Loucy (cell line): ENCODE measurements at regions not wholly inside any gene's neighbourhood (a gene's known extent, or its start where the extent isn't known, plus 50 kb on each side); places are given as distances from the start of the nearest gene placed in this dataset.
"Not testable (repeated sequence)": the region's sequence is repeated elsewhere in the genome, so short reads cannot be mapped to it uniquely, and the experiment has no call there.

Experiments used
- H2AFZ ChIP-seq: fragments of 200-600 bp; sonication (generic); 2 replicates; pipeline ENCODE4 v1.6.0; 2016; ENCODE audit warnings: antibody characterized with exemption, mild to moderate bottlenecking, low read length, moderate library complexity
- H3F3A ChIP-seq: fragments of 200-600 bp; 2 replicates; pipeline ENCODE4 v1.6.0; 2016; ENCODE audit warnings: antibody characterized with exemption, low read depth, mild to moderate bottlenecking
- H3K27me3 ChIP-seq: fragments of 200-600 bp; sonication (generic); 2 replicates; pipeline ENCODE4 v1.6.1; 2014; ENCODE audit warnings: low read length, mild to moderate bottlenecking; ENCODE audit not compliant: insufficient read depth, poor library complexity, severe bottlenecking
- H3K36me3 ChIP-seq: fragments of 200-600 bp; sonication (generic); 2 replicates; pipeline ENCODE4 v1.6.1; 2016; ENCODE audit warnings: low read length; ENCODE audit not compliant: insufficient read depth
- H3K4me1 ChIP-seq: fragments of 200-600 bp; sonication (generic); 2 replicates; pipeline ENCODE4 v1.5.1; 2014; ENCODE audit warnings: low read length, mild to moderate bottlenecking; ENCODE audit not compliant: insufficient read depth, poor library complexity, severe bottlenecking
- H3K4me2 ChIP-seq: fragments of 200-600 bp; sonication (generic); 2 replicates; pipeline ENCODE4 v1.6.0; 2014; ENCODE audit warnings: antibody characterized with exemption, low read length, low read depth, mild to moderate bottlenecking; ENCODE audit not compliant: poor library complexity, severe bottlenecking
- H3K4me3 ChIP-seq: fragments of 200-600 bp; sonication (generic); 2 replicates; pipeline ENCODE4 v1.5.1; 2014; ENCODE audit warnings: low read length, mild to moderate bottlenecking, mixed read lengths; ENCODE audit not compliant: poor library complexity, severe bottlenecking
- H3K79me2 ChIP-seq: fragments of 200-600 bp; sonication (generic); 2 replicates; pipeline ENCODE4 v1.6.1; 2014; ENCODE audit warnings: low read length; ENCODE audit not compliant: insufficient read depth
- H3K9ac ChIP-seq: fragments of 200-600 bp; sonication (generic); 2 replicates; pipeline ENCODE4 v1.6.0; 2014; ENCODE audit warnings: mild to moderate bottlenecking, low read depth, low read length, moderate library complexity; ENCODE audit not compliant: poor library complexity, severe bottlenecking
- H3K9me2 ChIP-seq: fragments of 200-600 bp; sonication (generic); replicated peaks from 2 replicates; pipeline ENCODE4 v1.6.1; 2016; ENCODE audit warnings: low read depth, low read length, mixed read lengths
- H3K9me3 ChIP-seq: fragments of 200-600 bp; sonication (generic); 2 replicates; pipeline ENCODE4 v1.6.1; 2014; ENCODE audit warnings: mild to moderate bottlenecking, antibody characterized with exemption, low read length, low read depth; ENCODE audit not compliant: insufficient read depth
- H4K20me1 ChIP-seq: fragments of 200-600 bp; sonication (generic); 2 replicates; pipeline ENCODE4 v1.6.0; 2014; ENCODE audit warnings: antibody characterized with exemption, low read length, mild to moderate bottlenecking; ENCODE audit not compliant: insufficient read depth, poor library complexity, severe bottlenecking

DNA sequence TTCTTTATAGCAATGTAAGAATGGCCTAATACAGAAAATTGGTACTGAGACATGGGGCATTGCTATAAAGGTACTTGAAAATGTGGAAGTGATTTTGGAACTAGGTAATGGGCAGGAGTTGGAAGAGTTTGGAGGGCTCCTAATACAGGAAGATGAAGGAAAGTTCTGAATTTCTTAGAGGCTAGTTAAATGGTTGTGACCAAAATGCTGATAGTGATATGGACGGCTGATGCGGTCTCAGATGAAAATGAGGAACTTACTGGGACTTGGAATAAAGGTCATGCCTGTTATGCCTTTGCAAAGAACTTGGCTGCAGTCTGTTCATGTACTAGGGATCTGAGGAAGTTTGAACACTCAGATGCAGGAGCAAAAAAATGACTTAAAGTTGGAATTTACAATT is 132.2 kb upstream of the ZNG1F start:
- not testable (repeated sequence) for H3K4me2 ChIP-seq, H3K9me3 ChIP-seq, H3F3A ChIP-seq, H3K9me2 ChIP-seq, H3K9ac ChIP-seq, H3K36me3 ChIP-seq, H2AFZ ChIP-seq, H3K4me1 ChIP-seq, H3K79me2 ChIP-seq, H4K20me1 ChIP-seq, H3K27me3 ChIP-seq, H3K4me3 ChIP-seq

DNA sequence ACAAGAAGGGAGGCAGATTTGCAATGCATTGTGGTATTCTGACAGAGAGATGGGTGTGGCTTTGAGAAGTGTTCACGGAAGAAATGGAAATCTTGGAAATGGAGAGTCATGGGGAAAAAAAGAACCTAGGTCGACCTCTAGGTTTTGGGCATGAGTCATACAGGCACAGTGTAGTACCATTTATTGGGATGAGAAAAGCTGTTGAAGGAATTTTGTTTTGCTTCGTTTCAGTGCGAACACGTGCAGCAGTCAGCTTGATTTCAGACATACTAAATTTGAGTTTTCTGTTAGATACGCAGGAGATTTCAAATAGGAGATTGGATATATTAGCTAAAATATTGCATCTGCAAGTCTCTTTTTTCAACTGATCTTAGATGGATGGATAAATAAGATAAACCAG is 119.8 kb upstream of the ZNG1F start:
- H3K4me1 ChIP-seq, H3K4me2 ChIP-seq, H3K27me3 ChIP-seq, H3K4me3 ChIP-seq, H3K9ac ChIP-seq, H3K9me2 ChIP-seq, H3K79me2 ChIP-seq, H3F3A ChIP-seq, H3K9me3 ChIP-seq, H4K20me1 ChIP-seq, H3K36me3 ChIP-seq, H2AFZ ChIP-seq: not testable (repeated sequence)

DNA sequence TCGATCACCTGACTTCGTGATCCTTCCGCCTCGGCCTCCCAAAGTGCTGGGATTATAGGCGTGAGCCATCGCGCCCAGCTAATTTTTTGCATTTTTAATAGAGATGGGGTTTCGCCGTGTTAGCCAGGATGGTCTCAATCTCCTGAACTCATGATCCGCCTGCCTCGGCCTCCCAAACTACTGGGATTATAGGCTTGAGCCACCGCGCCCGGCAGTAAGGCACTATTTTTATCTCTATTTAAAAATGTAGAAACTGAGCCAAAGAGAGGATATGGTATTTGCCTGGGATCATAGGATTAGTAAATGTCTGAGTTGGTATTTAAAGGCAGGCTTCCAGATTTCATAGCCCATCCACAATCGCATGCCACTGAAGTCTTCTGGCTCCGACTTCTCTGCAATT is 96.6 kb upstream of the ZNG1F start:
- H3K4me1 ChIP-seq, H3K27me3 ChIP-seq, H3K9ac ChIP-seq, H3K4me3 ChIP-seq, H3K9me2 ChIP-seq, H4K20me1 ChIP-seq, H2AFZ ChIP-seq, H3K79me2 ChIP-seq, H3K36me3 ChIP-seq, H3K4me2 ChIP-seq, H3K9me3 ChIP-seq, H3F3A ChIP-seq: not testable (repeated sequence)

DNA sequence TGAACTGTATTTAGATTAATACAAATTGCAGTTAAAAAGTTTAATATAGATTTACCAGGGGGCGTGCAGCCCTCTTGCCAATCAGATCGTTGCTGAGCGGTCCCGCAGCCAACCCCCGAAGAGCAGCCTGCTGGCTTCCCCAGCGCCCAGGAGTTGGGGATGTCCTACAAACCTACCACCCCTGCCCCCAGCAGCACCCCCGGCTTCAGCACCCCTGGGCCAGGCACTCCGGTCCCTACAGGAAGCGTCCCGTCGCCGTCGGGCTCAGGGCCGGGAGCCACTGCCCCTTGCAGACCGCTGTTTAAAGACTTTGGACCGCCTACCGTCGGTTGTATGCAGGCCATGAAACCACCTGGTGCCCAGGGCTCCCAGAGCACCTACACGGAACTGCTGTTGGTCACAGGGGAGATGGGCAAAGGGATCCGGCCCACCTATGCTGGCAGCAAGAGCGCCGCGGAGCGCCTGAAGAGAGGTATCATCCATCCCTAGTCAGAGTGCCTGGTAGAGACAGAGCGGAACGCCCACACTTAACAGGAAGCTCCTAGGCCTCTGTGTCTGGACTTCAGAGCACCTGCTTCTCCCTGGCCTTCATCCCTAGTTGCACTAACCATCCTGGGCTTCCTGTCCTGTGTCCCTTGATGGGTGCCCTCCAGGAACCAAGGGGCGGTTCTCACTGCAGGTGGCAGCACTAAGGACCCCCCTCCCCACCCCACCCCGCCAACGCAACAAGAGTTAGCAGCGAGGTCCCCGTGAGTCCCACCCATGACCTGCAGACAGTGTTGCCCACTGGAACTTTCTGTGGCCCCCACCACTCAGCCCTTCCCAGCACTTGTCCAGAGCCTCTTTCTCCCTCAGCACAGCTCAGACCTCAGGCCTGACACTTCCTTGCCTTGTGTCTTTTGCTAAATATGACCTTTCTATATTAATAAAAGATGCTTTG is 91.5 kb upstream of the ZNG1F start:
- H3K36me3 ChIP-seq, H3K4me3 ChIP-seq, H4K20me1 ChIP-seq, H3K4me2 ChIP-seq, H3K4me1 ChIP-seq, H2AFZ ChIP-seq, H3F3A ChIP-seq, H3K9me2 ChIP-seq, H3K9me3 ChIP-seq, H3K79me2 ChIP-seq, H3K27me3 ChIP-seq, H3K9ac ChIP-seq: not testable (repeated sequence)

DNA sequence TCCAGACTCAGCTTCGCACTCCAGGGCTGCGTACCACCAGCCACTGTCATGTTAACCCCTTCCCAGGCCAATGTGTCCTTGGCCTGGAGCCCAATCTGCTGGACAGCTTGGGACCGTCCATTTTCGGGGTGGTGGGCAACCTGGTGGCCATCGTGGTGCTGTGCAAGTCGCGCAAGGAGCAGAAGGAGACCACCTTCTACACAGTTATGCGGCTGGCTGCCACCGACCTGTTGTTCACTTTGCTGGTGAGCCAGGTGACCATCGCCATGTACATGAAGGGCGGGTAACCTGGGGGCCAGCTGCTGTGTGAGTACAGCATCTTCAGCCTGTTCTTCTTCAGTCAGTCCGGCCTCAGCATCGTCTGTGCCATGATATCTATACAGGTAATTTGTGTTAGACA is 90.3 kb upstream of the ZNG1F start:
- H3K9me2 ChIP-seq, H3K4me1 ChIP-seq, H2AFZ ChIP-seq, H3K79me2 ChIP-seq, H3K9ac ChIP-seq, H3K4me2 ChIP-seq, H4K20me1 ChIP-seq, H3K27me3 ChIP-seq, H3K9me3 ChIP-seq, H3K4me3 ChIP-seq, H3F3A ChIP-seq, H3K36me3 ChIP-seq: not testable (repeated sequence)

DNA sequence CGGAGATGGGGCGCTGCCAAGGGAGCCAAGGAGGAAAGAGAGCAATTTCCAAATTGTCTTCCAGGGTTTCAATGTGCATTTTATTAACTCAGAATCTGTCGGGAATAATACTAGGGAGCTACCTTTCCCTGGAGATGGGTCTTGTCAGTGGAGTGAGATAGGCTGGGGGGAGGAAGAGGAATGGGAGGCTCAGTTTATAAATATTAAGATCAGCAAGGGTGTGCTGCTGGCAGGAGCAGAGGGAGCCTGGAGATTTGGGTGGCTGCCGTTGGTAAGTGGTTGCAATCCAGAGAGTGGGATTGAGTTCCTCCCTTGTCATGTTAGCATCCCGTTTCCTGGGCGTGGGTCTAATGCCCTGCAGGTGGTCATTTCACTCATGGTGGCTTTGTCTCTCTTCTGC is 89.9 kb upstream of the ZNG1F start:
- H3K9me2 ChIP-seq, H3K27me3 ChIP-seq, H3K4me1 ChIP-seq, H3K9me3 ChIP-seq, H4K20me1 ChIP-seq, H2AFZ ChIP-seq, H3K4me2 ChIP-seq, H3K79me2 ChIP-seq, H3K36me3 ChIP-seq, H3K4me3 ChIP-seq, H3F3A ChIP-seq, H3K9ac ChIP-seq: not testable (repeated sequence)

DNA sequence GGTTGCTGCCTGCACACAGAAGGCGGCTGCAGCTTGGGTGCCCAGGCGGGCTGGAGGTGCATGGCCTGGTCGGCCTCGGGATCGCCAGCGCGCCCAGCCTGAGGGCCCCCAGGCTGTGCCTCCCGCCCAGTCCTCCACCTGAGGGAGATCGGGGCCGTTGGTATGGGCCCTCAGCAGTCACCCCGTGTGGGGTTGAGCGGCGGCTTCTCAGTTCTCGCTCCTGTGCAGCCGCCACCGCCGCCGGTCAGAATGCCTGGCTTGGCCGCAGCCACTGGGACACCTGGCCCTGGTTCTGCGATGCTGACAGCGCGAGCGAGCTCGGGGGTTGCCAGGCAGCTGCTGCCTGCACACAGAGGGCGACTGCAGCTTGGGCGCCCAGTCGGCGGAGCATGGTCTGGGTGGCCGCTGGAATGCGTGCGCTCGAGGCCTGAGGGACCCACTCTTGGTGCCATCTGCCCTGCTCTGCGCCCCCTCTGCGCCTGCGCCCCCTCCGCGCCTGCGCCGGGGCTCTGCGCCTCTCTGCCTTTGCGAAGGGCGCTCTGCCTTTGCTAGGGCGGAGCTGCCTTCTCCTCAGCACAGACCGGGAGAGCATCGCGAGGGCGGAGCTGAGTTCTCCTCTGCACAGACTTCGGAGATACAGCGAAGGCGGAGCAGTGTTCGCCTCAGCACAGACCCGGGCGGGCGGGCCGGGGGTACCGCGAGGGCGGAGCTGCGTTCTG is 84.6 kb upstream of the ZNG1F start:
- H3K4me2 ChIP-seq, H3K36me3 ChIP-seq, H4K20me1 ChIP-seq, H3K27me3 ChIP-seq, H3K9me3 ChIP-seq, H2AFZ ChIP-seq, H3K79me2 ChIP-seq, H3K4me1 ChIP-seq, H3K9me2 ChIP-seq, H3F3A ChIP-seq, H3K9ac ChIP-seq: not testable (repeated sequence)
- H3K4me3 ChIP-seq: peak overlapping the region; percentile 65
